ENCODE measurements at regions not wholly inside any gene's neighbourhood (a gene's known extent, or its start where the extent isn't known, plus 50 kb on each side); places are given as distances from the start of the nearest gene placed in this dataset.

DNA sequence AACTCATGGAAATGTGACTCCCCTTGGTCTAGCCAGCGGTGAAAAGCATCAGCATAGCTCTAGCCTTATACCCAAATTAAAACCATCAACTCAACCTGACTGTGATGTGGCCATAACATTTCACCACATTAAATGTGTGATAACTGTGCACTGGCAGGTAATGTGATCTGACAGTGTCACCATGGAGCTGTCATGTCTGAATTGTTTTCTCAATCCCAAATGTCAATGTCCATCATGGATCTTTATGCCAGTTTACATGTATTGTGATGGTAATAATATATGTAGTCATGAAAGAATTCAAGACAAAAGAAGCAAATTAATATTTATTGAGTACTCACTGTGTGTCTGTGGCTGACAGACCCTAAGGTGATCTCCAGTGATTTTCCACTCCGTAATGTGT lies 213.4 kb upstream of the EOMES start:
- no peak for DNase-seq (ENCODE audit: low read depth in 1 of 2, low spot score in 1 of 2)

DNA sequence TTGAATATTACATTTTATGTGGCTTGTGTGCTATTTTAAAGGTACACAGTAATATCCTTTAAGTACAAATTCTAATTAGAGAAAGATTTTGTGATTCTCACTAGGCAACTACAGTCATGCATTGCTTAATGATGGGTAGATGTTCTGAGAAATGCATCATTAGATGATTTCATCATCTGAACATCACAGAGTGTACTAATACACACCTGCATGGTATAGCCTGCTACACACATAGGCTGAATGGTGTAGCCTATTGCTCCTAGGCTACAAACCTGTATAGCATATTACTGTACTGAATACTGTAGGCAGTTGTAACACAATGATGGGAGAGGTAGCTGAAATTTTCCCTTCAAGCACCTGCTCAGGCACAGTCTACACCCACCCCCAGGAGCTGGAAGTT lies 217.4 kb upstream of the EOMES start:
- no peak for DNase-seq (ENCODE audit: low read depth in 1 of 2, low spot score in 1 of 2)

- no peak for DNase-seq (ENCODE audit: low read depth in 1 of 2, low spot score in 1 of 2)
These were observed 217.8 kb upstream of the EOMES start for GRCh38 chr3:27939940-27940339.

- no peak for DNase-seq (ENCODE audit: low read depth in 1 of 2, low spot score in 1 of 2)
These were observed 221.0 kb upstream of the EOMES start for GRCh38 chr3:27943106-27943505.

DNA sequence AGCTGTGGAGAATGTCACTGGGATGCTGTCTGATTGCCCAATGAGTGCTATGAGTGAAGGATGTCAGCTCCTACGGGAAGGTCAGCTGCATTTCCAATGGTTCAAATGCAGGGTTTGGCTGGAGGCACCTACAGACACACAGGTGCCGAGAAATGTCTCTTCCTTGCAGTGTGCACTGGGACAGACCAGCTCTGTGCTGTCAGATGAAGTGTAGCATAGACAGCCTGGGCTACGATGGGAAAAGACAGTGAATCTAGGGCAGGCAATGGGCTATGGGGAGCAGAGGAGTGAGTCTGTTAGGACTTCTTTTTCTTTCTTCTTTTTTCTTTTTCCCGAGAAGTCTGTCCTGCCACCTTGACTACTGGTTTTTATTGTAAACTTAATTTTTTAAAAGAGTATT lies 223.1 kb upstream of the EOMES start:
- DNase-seq (ENCODE audit: low read depth in 1 of 2, low spot score in 1 of 2), result no peak

GRCh38 chr3:27960133-27960532 lies 238.0 kb upstream of the EOMES start:
- no peak for DNase-seq (ENCODE audit: low read depth in 1 of 2, low spot score in 1 of 2)

GRCh38 chr3:27963519-27963918 lies 241.4 kb upstream of the EOMES start:
- DNase-seq (ENCODE audit: low read depth in 1 of 2, low spot score in 1 of 2), result no peak

GRCh38 chr3:27971600-27971999 lies 249.5 kb upstream of the EOMES start:
- no peak for DNase-seq (ENCODE audit: low read depth in 1 of 2, low spot score in 1 of 2)

DNA sequence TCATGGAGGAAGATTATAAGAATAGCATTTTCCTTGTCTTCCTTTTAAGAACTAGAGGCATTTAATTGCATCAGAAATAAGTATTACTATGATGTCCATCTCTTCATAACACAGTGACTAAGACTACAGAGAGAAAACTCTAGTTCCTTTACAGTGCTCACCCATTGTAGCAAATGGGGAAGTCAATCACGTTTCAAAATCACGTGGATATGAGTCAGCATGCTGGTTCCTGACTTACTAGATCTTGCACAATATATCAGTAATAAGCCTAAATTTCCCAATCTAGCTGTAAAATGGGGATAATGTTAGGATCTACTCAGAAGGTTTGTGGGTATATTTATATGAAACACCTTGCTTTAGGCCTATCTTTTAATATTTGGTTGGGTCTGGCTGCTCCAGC lies 254.8 kb upstream of the EOMES start:
- no peak for DNase-seq (ENCODE audit: low read depth in 1 of 2, low spot score in 1 of 2)

- DNase-seq (ENCODE audit: low read depth in 1 of 2, low spot score in 1 of 2), result no peak
These were observed 256.3 kb upstream of the EOMES start for GRCh38 chr3:27978440-27978839.

DNA sequence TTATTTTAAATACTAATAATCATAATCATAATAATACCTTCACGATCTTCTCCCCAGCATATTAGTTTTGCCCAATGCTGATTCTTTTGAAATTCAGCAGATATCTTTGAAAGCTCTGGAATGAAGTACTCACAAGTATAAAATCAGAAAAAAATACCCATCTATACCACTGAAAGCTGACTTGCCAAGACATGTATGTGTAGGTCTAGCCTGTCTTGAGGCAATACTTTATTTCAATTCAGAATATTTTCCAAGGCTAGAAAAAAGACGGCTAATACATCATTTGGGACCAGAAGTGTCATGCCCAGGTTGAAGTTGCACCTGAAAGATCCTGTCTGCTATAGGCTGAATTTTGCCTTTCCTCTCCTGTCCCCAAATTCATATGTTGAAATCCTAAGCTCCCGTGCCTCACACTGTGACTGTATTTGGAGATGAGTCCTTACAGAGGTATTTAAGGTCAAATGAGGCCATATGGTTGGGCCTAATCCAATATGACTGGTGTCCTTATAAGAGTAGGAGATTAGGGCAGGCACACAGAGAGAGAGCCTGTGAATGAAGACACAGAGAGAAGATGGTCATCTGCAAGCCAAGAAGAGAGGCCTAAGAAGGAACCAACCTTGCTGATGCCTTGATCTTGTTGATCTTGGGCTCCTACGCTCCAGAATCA lies 255.9 kb upstream of the CMC1 start:
- no peak for DNase-seq (ENCODE audit: low read depth in 1 of 2, low spot score in 1 of 2)

GRCh38 chr3:27986234-27986879 lies 255.1 kb upstream of the CMC1 start:
- no peak for DNase-seq (ENCODE audit: low read depth in 1 of 2, low spot score in 1 of 2)

DNA sequence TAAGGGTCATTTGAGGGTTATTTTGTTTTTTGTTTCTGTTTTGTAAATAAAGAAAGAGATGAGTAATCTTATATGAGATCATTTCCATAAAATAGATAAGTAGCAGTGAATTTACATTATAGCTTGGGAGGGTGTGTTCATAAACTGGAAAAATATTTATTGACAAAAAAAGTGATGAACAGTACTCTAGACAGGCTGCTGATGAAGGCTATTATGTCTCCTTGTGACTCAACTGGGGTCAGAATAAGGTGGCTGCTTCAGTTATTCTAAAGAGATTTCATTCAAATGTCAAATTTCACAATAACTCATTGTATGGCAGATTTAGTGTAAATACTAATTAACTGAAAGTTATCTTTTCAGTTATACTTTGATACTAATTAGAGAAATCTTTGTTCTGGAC lies 251.1 kb upstream of the CMC1 start:
- DNase-seq (ENCODE audit: low read depth in 1 of 2, low spot score in 1 of 2), result no peak

DNA sequence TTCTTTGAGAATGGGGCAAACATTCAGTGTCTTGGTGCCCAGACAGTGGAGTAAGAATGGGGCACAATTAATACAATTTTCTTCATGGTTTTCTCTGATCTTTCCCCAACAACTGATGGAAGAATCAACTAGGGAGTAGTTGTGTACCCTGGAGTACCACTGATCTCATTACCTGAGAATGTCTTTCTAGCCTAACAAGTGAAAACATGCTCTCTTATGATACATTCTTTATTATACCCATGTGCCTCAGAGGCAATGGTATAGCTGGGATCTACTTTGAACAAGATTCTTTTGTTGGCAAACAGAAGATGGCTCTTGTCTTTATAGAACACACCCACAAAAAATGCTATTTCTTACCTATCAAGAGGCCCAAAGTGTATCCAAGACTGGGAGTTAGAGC lies 250.6 kb upstream of the CMC1 start:
- no peak for DNase-seq (ENCODE audit: low read depth in 1 of 2, low spot score in 1 of 2)

DNA sequence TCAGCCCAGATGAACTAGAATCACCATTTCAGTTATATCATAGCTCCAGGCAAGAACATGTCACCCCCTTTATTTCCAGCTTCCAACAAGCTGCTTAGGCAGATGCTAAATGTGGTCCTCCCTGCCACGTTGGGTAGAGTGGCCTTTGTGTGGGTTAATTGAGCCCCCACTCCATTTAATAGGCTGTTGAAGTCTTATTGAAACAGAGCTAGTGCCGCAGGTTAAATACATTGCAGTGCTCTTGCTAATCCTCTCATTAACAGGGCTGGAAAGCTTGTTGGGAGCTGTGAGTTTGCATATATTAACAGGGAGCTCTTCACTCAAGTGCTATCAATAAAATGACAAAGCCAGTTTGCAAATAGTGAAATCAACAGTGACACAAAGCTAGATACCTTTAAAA lies 248.4 kb upstream of the CMC1 start:
- no peak for DNase-seq (ENCODE audit: low read depth in 1 of 2, low spot score in 1 of 2)

DNA sequence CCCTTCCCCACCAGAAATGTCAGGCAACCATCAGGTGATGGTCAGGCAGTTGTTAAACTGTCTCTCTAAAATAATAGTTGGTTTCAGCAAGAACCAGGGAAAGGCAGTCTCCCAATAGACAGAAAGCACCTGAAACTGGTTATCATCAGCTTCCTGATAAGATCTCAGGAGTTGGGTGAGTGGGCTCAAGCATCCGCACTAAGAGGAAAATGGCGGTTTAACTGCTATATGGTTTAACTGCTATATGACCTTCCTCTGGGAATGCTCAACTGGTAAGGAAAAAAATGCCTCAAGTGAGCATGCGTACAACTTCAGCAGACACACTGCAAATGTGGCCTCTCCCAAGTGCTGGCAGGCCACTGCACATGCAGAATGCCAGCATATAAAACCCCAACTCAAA lies 240.8 kb upstream of the CMC1 start:
- DNase-seq (ENCODE audit: low read depth in 1 of 2, low spot score in 1 of 2), result no peak

DNA sequence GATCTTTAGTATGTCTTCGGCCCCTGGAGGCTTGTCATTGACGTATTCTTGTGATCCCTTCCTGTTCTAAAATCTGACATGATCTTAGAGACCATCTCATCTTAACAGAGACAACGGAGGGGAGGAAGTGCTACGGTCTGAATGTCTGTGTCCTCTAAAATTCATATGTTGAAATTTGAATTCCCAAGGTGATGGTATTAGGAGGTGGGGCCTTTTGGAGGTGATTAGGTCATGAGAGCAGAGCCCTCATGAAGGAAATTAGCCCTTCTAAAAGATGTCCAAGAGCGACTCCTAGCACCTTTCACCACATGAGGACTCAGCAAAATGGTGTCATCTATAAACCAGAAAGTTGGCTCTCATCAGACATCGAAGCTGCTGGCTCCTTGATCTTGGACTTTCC lies 233.2 kb upstream of the CMC1 start:
- DNase-seq (ENCODE audit: low read depth in 1 of 2, low spot score in 1 of 2), result no peak

- no peak for DNase-seq (ENCODE audit: low read depth in 1 of 2, low spot score in 1 of 2)
These were observed 228.6 kb upstream of the CMC1 start for GRCh38 chr3:28012830-28013229.

GRCh38 chr3:28013864-28014473 lies 227.4 kb upstream of the CMC1 start:
- no peak for DNase-seq (ENCODE audit: low read depth in 1 of 2, low spot score in 1 of 2)

GRCh38 chr3:28018925-28019718 lies 222.3 kb upstream of the CMC1 start:
- no peak for DNase-seq (ENCODE audit: low read depth in 1 of 2, low spot score in 1 of 2)

- no peak for DNase-seq (ENCODE audit: low read depth in 1 of 2, low spot score in 1 of 2)
These were observed 221.7 kb upstream of the CMC1 start for GRCh38 chr3:28019740-28020139.

DNA sequence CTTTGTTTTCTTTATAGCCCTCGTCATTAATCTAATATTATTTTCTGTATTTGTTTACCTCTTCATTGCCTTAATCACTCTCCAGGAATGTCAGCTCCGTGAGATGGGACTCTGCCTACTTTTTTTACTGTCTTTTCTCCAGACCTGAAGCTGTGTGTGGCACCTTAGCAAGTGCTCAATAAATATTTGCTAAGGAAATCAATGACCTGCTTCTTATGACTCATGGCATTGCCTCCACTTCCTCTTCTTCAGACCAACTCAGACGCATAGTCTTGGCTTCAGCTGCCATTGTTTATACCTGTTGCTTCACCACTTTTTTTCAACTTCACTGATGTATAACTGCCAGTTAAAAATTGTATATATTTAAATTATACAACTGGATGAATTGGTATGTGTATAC lies 218.5 kb upstream of the CMC1 start:
- no peak for DNase-seq (ENCODE audit: low read depth in 1 of 2, low spot score in 1 of 2)
